HG02840 (cell line): ENCODE measurements at regions not wholly inside any gene's neighbourhood (a gene's known extent, or its start where the extent isn't known, plus 50 kb on each side); places are given as distances from the start of the nearest gene placed in this dataset.

Experiments used
- ATAC-seq: cut with Tn5 transposase; IDR thresholded peaks from one replicate; pipeline ENCODE4 v1.9.1; 2021; ENCODE audit warnings: mild to moderate bottlenecking, moderate library complexity, moderate number of reproducible peaks; ENCODE audit not compliant: unreplicated experiment, low FRiP score

DNA sequence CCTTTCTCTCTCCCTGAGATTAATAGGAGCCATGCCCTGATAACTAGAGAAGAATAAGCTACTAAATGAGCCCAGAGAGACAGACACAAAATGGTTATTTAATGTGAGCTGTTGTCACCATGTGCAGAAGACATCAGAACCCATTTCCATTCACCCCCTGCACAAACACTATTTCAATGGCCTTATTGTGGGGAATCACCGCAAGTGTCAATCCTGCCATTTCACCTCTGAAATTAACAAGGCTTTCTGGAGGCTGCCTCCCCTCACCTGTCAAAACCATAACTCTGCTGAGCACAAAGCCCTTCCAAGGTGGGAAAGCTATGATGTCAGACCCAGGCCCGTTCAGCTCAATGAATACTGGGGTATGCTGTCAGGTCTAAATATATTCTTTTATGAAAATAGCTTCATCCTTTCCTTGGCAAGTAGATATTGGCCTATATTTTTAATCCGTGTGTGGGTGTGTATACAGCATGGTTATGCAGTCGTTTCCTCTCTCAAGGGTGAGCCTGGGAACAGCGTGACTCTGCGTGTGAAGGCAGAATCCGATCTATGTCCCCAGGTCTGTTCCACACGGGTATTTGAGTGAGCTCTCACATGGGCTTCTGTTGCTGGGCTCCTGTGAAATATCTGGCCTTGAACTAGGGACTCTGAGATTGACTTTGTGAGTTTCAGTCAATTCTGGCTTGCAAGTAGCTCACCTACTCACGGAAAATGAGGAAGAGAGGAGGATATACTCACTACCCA, 266.3 kb downstream of the FBXW7 start:
- no peak for ATAC-seq

DNA sequence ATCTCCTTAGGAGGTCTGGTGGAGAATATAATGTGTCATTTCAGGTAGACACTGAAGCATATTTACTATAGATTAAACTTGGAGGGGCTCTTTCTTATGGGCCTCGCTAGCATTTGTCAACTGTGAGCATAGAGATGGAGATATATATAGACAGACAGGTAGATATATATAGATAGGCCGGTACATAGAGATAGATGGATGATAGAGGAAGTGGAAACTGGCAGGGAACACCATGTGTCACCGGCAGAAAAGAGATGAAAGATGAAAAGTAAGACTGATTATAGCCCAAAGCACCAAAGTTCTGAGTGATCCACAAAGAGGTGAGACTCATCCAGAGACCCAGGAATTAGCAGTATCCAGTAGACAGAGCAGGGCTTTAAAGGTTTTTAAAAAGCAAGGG, 268.1 kb downstream of the FBXW7 start:
- no peak for ATAC-seq

GRCh38 chr4:152266831-152267480, 268.9 kb downstream of the FBXW7 start:
- no peak for ATAC-seq

- ATAC-seq, result no peak
These were observed 270.7 kb downstream of the FBXW7 start for GRCh38 chr4:152265149-152265621.

DNA sequence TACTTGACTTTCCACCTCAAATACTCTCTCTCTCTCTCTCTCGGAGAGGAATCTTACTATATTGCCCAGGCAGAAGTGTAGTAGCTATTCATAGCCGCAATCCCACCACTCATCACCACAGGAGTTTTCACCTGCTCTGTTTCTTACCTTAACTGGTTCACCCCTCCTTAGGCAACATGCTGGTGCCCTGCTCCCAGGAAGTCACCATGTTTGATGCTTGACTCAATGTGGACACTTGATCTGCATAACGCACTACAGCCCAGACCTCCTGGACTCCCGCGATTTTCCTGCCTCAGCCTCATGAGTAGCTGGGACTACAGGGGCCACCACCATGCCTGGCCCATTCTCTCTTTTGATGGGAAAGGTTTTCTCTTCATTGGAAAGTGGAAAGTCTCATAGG, 271.8 kb downstream of the FBXW7 start:
- ATAC-seq, result no peak

DNA sequence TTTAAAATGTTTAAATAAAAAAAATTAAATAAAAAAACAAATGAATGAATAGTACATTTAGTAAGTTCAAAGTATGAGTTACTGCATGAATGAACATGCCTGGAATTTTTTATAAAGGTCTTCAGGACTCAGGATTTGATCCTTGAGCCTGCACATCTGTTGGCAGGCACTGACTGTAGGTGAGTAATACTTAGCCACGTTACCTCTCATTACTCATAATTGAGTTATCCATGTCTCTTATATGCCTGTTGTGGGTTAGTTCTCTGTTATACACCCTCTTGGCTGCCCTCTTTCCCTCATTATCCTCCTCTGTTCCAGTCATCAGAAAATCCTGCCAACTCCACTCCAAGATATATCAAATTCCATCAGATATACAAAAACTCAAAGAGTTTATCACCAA, 276.0 kb downstream of the FBXW7 start:
- no peak for ATAC-seq

- no peak for ATAC-seq
These were observed 276.8 kb downstream of the FBXW7 start for GRCh38 chr4:152258804-152259708.

DNA sequence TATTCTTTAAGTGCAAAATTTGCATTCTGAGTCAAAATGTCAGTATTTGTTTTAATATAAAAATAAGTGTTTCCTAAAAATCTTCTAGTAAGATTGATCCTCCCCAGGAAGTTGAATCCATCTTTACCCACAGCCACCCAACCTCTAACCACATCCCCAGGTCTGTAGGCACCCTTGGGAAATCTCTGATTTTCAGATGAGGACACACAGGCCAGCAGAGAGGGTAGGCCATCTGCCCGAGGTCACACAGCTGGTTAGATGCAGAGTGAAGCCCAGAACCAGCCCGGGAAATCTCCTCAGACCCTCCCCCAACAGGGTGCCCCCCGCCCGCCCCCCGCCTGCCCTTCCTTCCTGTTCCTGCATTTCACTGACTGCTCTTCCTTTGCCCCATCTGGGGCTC, 277.5 kb downstream of the FBXW7 start:
- ATAC-seq, result no peak

DNA sequence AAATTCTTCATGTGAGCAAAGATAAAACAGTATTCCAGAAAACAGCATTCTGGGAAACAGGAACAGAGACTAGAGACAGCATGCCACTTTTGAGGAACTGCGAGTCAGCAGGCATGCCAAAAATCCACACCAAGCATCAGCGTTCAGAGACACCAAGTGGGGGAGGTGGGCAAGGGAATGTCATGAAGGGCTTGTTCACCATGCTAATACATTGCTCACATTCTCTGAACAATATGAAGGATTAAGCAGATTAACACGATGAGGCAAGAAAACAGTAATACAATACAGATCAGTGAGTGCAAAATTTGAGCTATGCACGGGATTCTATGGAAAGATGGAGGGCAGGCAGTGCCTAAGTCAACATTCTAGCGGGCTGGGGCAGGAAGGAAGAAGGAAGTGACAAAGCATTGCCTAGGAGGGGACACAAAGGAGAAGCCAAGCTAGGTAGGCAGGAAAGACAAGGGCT, 278.3 kb downstream of the FBXW7 start:
- ATAC-seq, result no peak

- no peak for ATAC-seq
These were observed 278.9 kb downstream of the FBXW7 start for GRCh38 chr4:152256996-152257395.

DNA sequence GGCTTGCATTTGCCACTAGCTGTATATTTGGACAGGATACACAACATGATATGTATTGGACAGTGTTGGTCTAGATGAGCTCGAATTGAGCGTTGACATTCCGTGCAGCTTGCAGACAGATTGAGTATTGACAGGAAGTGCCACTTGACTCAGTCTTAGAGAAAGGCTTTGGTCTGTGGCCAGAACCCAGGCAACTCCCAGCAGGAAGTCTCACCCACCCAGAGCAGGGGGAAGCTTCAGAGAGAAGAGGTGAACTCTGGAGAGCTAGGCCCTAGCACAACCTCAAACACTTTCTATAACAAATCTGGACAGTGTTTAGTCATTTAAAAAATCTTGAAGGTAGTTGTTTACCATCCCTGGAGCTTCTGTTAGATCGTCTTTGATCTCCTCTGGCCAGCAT, 280.5 kb downstream of the FBXW7 start:
- peak; percentile 80 for ATAC-seq

GRCh38 chr4:152248347-152248746, 287.5 kb downstream of the FBXW7 start:
- no peak for ATAC-seq

DNA sequence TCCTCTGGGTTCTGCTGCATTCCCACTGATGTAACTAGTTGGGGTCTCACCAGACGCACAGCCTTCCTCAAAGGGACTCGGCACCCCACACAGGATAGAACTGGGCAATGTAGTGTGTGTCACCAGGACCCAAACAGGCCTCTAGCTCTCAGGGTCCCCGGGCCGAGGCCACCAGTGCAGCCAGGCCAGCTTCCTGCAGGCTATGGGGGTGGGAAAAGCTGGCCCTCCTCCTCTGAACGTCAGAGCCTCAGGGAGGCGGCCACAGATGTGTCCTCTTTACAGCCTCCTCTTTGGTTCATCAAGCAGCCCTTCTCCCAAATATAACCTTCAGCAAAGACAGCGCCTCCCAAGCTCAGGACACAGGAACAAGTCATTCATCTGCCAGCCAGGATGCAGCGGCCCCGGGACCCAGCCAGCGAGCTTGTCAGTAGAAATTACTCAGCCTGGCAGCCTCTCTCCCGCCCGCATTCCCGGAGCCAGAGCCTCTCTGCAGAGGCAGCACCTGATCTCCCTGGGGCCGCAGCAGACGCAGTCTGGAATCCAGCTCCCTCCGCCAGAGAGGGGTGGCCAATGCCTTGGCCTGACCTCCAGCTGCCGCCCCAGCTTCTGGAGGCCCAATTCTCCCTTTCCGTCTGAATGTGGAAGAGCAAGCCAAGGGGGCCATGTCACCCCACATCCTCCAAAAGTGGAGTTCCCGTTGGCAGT, 288.5 kb downstream of the FBXW7 start:
- ATAC-seq, result no peak

DNA sequence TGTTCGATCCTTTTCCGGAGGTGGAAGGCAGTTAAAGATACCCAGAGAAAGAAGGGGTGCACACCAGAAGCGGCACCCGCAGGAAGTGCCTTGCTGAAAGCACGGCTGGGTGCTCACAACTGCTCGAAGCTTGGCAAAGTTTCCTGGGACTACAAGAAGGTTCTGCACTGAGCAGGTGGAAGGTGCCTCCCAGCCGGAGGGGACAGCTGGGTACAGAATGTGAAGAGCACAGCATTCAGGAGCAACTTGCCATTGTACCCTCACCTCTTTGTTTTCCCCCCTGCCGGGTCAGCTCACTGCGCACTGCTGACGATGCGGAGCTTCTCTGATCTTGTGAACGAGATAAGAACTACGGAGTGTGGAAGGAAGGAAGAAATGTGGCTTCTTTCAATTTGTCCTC, 289.2 kb downstream of the FBXW7 start:
- ATAC-seq, result no peak

- no peak for ATAC-seq
These were observed 290.2 kb downstream of the FBXW7 start for GRCh38 chr4:152245680-152246079.

GRCh38 chr4:152244659-152245058, 291.2 kb downstream of the FBXW7 start:
- ATAC-seq, result no peak

DNA sequence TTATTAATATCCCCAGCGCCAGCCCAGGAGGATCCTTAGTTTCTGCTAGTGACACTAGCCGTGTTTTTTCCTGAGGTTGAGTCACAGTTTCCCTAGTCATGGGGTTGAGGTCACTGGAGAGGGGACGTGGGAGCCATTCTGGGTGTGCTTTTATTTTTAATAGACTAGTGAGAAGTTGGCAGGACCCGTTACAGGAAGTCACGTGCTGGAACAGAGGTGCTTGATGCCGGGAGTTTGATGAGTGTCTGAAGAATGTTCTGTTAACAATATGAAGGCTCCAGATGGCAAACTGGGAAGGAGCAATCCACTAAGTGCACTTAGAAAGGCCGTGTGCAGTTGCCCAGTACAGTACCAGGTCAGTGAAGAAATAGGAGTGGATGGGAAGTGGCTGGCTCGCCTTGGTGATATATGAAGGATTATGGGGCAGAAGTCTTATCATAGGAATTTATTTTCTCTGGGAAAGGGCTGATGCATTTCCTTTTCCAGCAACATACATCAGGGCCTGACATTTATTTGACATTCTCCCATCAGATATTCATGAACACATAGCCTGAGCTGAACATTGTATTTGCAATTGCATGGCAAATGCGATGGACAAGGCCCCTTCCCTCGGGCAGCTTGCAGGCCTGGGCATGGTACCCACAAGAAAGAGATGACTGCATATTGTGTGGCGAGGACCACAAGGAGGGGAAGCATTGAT, 291.8 kb downstream of the FBXW7 start:
- no peak for ATAC-seq

DNA sequence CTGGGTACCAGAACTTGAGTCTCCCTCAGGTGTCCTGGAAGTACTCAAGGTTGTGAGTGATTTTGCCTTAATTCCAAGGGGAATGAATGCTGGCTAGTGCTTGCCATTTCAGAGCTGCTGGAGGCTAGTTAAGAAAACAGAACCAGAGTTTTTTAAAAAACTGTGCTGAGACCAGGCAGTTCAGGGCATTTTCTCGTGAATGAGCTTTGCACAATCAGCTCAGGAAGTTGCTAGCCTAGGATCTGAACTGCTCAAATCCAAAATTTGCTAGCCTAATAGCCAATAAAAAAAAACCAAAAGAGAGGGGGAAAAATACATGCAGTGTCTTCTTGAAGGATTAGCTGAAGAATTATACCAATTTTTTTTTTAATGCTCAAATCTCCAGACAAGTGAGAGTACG, 292.7 kb downstream of the FBXW7 start:
- ATAC-seq, result no peak

DNA sequence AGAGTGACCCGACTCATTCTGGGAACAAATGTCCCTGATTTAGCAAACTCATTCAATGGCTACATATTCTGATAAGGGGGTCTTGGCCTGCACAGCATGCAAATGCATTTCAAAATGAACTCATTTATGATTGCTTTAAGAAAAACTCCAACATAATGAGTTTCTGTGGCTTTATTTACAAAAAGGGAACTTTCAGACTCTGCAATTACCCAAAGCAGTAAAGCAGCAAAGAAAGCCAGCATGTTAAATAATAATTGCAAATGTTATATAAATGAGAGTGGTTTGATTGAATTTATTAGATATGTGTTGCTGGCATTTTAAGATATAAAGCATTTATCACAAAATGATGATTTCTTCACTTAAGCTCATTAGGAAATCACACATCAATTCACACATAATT, 295.7 kb downstream of the FBXW7 start:
- ATAC-seq, result no peak

GRCh38 chr4:152239216-152239615, 296.7 kb downstream of the FBXW7 start:
- no peak for ATAC-seq
